H1 (cell line): ENCODE measurements at regions not wholly inside any gene's neighbourhood (a gene's known extent, or its start where the extent isn't known, plus 50 kb on each side); places are given as distances from the start of the nearest gene placed in this dataset.
A peak's percentile ranks its signal among the peaks of the same experiment; 100 is the strongest.

ENCODE experiments used
- CTCF ChIA-PET: fragments of 300-600 bp; sonication (Branson Sonifier 250); formaldehyde crosslinking; loops from one replicate; lab custom pipeline; 2021; ENCODE audit not compliant: partially characterized antibody; lab: Charles Lee
- POLR2A ChIA-PET: fragments of 300-600 bp; sonication (Branson Sonifier 250); formaldehyde crosslinking; loops from one replicate; lab custom pipeline; 2021; ENCODE audit warnings: inconsistent platforms; ENCODE audit not compliant: partially characterized antibody; lab: Charles Lee
- DNase-seq, 2 experiments: peaks; one replicate each; pipeline versions ENCODE4 v3.0.0 to v3.0.0-alpha.2; 2010 to 2022; ENCODE audit warnings: low spot score in 2 of 2, low read depth in 1 of 2, mixed read lengths in 1 of 2
- FAIRE-seq: peaks from 2 replicates; lab custom pipeline; 2011; peaks lifted over from hg19 to GRCh38; lab: Jason Lieb, UNC
- H2AFZ ChIP-seq: 2 replicates; pipeline ENCODE4 v1.8.1; 2012; ENCODE audit warnings: low read length, inconsistent platforms
- H2AK5ac ChIP-seq: 2 replicates; pipeline ENCODE4 v1.6.1; 2013; ENCODE audit warnings: low read depth, low read length
- H2BK120ac ChIP-seq: replicated peaks from 2 replicates; pipeline ENCODE3; 2013; ENCODE audit warnings: low read depth, low read length, inconsistent platforms
- H2BK12ac ChIP-seq: 2 replicates; pipeline ENCODE4 v1.6.1; 2013; ENCODE audit warnings: low read depth, low read length
- H2BK15ac ChIP-seq: 2 replicates; pipeline ENCODE4 v1.6.1; 2013; ENCODE audit warnings: low read length
- H2BK20ac ChIP-seq: 2 replicates; pipeline ENCODE4 v1.6.1; 2013; ENCODE audit warnings: low read length
- H2BK5ac ChIP-seq: 2 replicates; pipeline ENCODE4 v1.6.1; 2013; ENCODE audit warnings: low read depth, low read length
- H3K14ac ChIP-seq: 2 replicates; pipeline ENCODE4 v1.6.1; 2013; ENCODE audit warnings: inconsistent platforms; ENCODE audit not compliant: insufficient read length
- H3K18ac ChIP-seq: 2 replicates; pipeline ENCODE4 v1.6.1; 2013; ENCODE audit warnings: low read length; ENCODE audit errors: extremely low read depth
- H3K23ac ChIP-seq: 2 replicates; pipeline ENCODE4 v1.6.1; 2013; ENCODE audit warnings: inconsistent platforms; ENCODE audit not compliant: insufficient read length
- H3K23me2 ChIP-seq: 2 replicates; pipeline ENCODE4 v1.6.1; 2013; ENCODE audit warnings: low read depth, low read length
- H3K27ac ChIP-seq: 2 replicates; pipeline ENCODE4 v1.6.1; 2011; ENCODE audit warnings: low read depth, low read length, inconsistent platforms
- H3K27me3 ChIP-seq, 4 experiments: replicated peaks in 1 of 4; 1 replicate in 1 of 4; 2 replicates in 3 of 4; pipeline versions ENCODE4 v1.6.1 to v1.8.1; 2011 to 2013; ENCODE audit warnings: low read length in 3 of 4, mild to moderate bottlenecking in 3 of 4, inconsistent platforms in 2 of 4, mixed read lengths in 2 of 4, moderate library complexity in 1 of 4; ENCODE audit not compliant: control insufficient read depth in 3 of 4, insufficient read depth in 3 of 4; ENCODE audit errors: extremely low read depth in 1 of 4
- H3K36me3 ChIP-seq, 4 experiments: 2 replicates each; pipeline versions ENCODE4 v1.6.1 to v1.8.1; 2011 to 2013; ENCODE audit warnings: mild to moderate bottlenecking in 4 of 4, low read length in 3 of 4, moderate library complexity in 2 of 4, control low read depth in 1 of 4, inconsistent platforms in 1 of 4; ENCODE audit not compliant: insufficient read depth in 4 of 4, control insufficient read depth in 2 of 4
- H3K4ac ChIP-seq: replicated peaks from 2 replicates; pipeline ENCODE3; 2013; ENCODE audit warnings: low read length, low read depth, mixed read lengths, inconsistent platforms; ENCODE audit not compliant: insufficient read length
- H3K4me1 ChIP-seq, 4 experiments: replicated peaks in 1 of 4; 1 replicate in 1 of 4; 2 replicates in 3 of 4; pipeline versions ENCODE4 v1.6.1 to v1.8.1; 2011 to 2013; ENCODE audit warnings: low read length in 3 of 4, inconsistent platforms in 2 of 4, mixed read lengths in 1 of 4; ENCODE audit not compliant: insufficient read depth in 4 of 4, control insufficient read depth in 3 of 4
- H3K4me2 ChIP-seq, 2 experiments: 2 replicates each; pipeline versions ENCODE4 v1.6.1 to v1.8.1; 2011 to 2013; ENCODE audit warnings: low read depth in 2 of 2, low read length in 2 of 2, control low read depth in 1 of 2, inconsistent platforms in 1 of 2, mild to moderate bottlenecking in 1 of 2; ENCODE audit not compliant: insufficient read depth in 1 of 2
- H3K4me3 ChIP-seq, 4 experiments: fragments of 200-600, 300-600 bp in 1 of 4; sonication (generic), shearing (Covaris generic), sonication (Bioruptor Twin) in 1 of 4; 2 replicates each; pipeline versions ENCODE4 v1.5.1 to v1.8.1; 2011 to 2016; ENCODE audit warnings: low read length in 4 of 4, low read depth in 3 of 4, control low read depth in 2 of 4, inconsistent platforms in 2 of 4, mild to moderate bottlenecking in 2 of 4, mixed read lengths in 1 of 4, moderate library complexity in 1 of 4; ENCODE audit not compliant: insufficient read depth in 2 of 4; ENCODE audit errors: extremely low read depth in 1 of 4
- H3K56ac ChIP-seq: replicated peaks from 2 replicates; pipeline ENCODE3; 2013; ENCODE audit warnings: low read depth, mild to moderate bottlenecking, mixed read lengths, low read length, inconsistent platforms; ENCODE audit not compliant: insufficient read length
- H3K79me1 ChIP-seq: 2 replicates; pipeline ENCODE4 v1.6.1; 2013; ENCODE audit warnings: low read depth, low read length, control low read depth
- H3K79me2 ChIP-seq, 2 experiments: 2 replicates each; pipeline versions ENCODE4 v1.6.1 to v1.8.1; 2012 to 2013; ENCODE audit warnings: low read length in 2 of 2, mild to moderate bottlenecking in 2 of 2, inconsistent platforms in 1 of 2; ENCODE audit not compliant: insufficient read depth in 2 of 2, control insufficient read depth in 1 of 2
- H3K9ac ChIP-seq, 4 experiments: replicated peaks in 1 of 4; 1 replicate in 1 of 4; 2 replicates in 3 of 4; pipeline versions ENCODE4 v1.6.1 to v1.8.1; 2011 to 2013; ENCODE audit warnings: low read depth in 3 of 4, low read length in 3 of 4, control low read depth in 2 of 4, mild to moderate bottlenecking in 2 of 4, moderate library complexity in 2 of 4, inconsistent platforms in 1 of 4; ENCODE audit errors: extremely low read depth in 1 of 4
- H3K9me3 ChIP-seq, 2 experiments: 2 replicates each; pipeline versions ENCODE4 v1.6.1 to v1.8.1; 2012 to 2013; ENCODE audit warnings: mild to moderate bottlenecking in 2 of 2, moderate library complexity in 2 of 2, control low read depth in 1 of 2, inconsistent platforms in 1 of 2, low read depth in 1 of 2, low read length in 1 of 2, mixed read lengths in 1 of 2; ENCODE audit not compliant: insufficient read depth in 2 of 2
- H4K20me1 ChIP-seq, 2 experiments: replicated peaks in 1 of 2; 2 replicates each; pipeline versions ENCODE3 to v1.8.1; 2011 to 2013; ENCODE audit warnings: inconsistent platforms in 2 of 2, low read length in 2 of 2, mild to moderate bottlenecking in 1 of 2; ENCODE audit not compliant: insufficient read depth in 2 of 2, control insufficient read depth in 1 of 2
- H4K5ac ChIP-seq: 2 replicates; pipeline ENCODE4 v1.6.1; 2013; ENCODE audit warnings: low read length, low read depth, mixed read lengths, inconsistent platforms; ENCODE audit not compliant: insufficient read length
- H4K8ac ChIP-seq: 2 replicates; pipeline ENCODE4 v1.8.0; 2013; ENCODE audit warnings: mild to moderate bottlenecking, moderate library complexity, low read length, inconsistent platforms; ENCODE audit not compliant: insufficient read depth; ENCODE audit errors: extremely low read depth
- H4K91ac ChIP-seq: replicated peaks from 2 replicates; pipeline ENCODE3; 2013; ENCODE audit warnings: low read length, mixed read lengths, inconsistent platforms; ENCODE audit not compliant: insufficient read length
- RXRA ChIP-seq: IDR thresholded peaks from 2 replicates; pipeline ENCODE4 v1.6.1; 2011; ENCODE audit warnings: low read depth, mild to moderate bottlenecking, low read length, moderate library complexity; ENCODE audit not compliant: insufficient read depth
- WGBS, 2 experiments: shearing (Covaris generic) in 1 of 2; methylation state at CpG; one replicate each; pipeline versions ENCODE4 v1.1.6 to v1.1.7; 2013 to 2015; ENCODE audit warnings: low lambda C conversion rate in 2 of 2, mixed read lengths in 2 of 2, inconsistent platforms in 1 of 2, low coverage in 1 of 2, missing lambda C conversion rate in 1 of 2; ENCODE audit not compliant: insufficient replicate concordance in 2 of 2, insufficient coverage in 1 of 2, insufficient read length in 1 of 2; ENCODE audit errors: extremely low coverage in 1 of 2, missing lambda C conversion rate in 1 of 2; 5-methylcytosine and 5-hydroxymethylcytosine counted together

DNA sequence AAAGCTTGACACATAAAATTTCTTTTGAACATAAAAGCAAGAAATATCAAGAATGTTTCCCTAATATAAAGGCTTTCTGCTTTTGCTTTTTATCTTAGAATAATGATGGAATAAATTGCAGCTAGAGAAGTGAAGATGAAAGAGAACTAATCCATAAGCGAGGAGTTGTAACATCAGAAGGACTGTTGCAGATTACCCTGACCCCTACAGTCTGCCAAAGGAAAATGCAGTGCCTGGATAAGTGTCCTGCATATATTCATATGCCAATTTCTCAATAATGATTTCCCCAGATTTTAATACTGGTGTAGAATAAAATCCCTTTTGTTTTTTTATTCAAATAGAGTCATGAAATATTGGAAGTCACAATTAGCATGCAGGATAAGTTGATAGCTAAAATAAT is 115.9 kb downstream of the MAGEC2 start:
- no peak overlapping the region for H3K4ac ChIP-seq
- H3K23me2 ChIP-seq: no peaks in the 10 kb centered on the region
- H2BK5ac ChIP-seq: no peak overlapping the region
- H3K27me3 ChIP-seq: no peaks in the 10 kb centered on the region
- no peak overlapping the region for H3K18ac ChIP-seq
- no peak overlapping the region for H3K56ac ChIP-seq
- no peak overlapping the region for H2AFZ ChIP-seq
- H3K79me1 ChIP-seq: no peaks in the 10 kb centered on the region
- DNase-seq (no peak), FAIRE-seq (peak; percentile 42)
- no peak overlapping the region for H2BK12ac ChIP-seq
- H3K27ac ChIP-seq: no peak overlapping the region
- no peak overlapping the region for H4K5ac ChIP-seq
- no peak overlapping the region for H2BK20ac ChIP-seq
- H2BK120ac ChIP-seq: no peak overlapping the region
- H4K8ac ChIP-seq: no peak overlapping the region
- H2BK15ac ChIP-seq: no peak overlapping the region
- no peak overlapping the region for H4K91ac ChIP-seq
- no peaks in the 10 kb centered on the region for H3K9me3 ChIP-seq
- ChIA-PET CTCF (interaction anchor here (0.8 to 1.7 kb wide), 3 partner anchors 10 to 13 kb away, joined by 3 to 4 read pairs (median 3); no protein-coding TSS in a partner anchor), POLR2A (no interaction called here)
- H3K36me3 ChIP-seq: no peaks in the 10 kb centered on the region
- no peak overlapping the region for H3K23ac ChIP-seq
- H3K14ac ChIP-seq: no peak overlapping the region
- H3K9ac ChIP-seq: no peak overlapping the region
- no peaks in the 10 kb centered on the region for H4K20me1 ChIP-seq
- H3K79me2 ChIP-seq: no peaks in the 10 kb centered on the region
- 92% methylated on average over 1 of the region's 1 CpG; no CpG with 5 or more reads in 1 of the 2 experiments for WGBS, 2 experiments
- no peak overlapping the region for H3K4me3 ChIP-seq
- H2AK5ac ChIP-seq: no peak overlapping the region
- no peaks in the 10 kb centered on the region for H3K4me1 ChIP-seq
- no peak overlapping the region for H3K4me2 ChIP-seq
- no peak for TF ChIP-seq RXRA
